Hepatocyte (in vitro differentiated cells): ENCODE measurements at regions not wholly inside any gene's neighbourhood (a gene's known extent, or its start where the extent isn't known, plus 50 kb on each side); places are given as distances from the start of the nearest gene placed in this dataset.

Experiments used
- CTCF ChIP-seq: fragments of 200-600 bp; sonication (generic); IDR thresholded peaks from 2 replicates; pipeline ENCODE4 v1.5.1; 2016; ENCODE audit warnings: antibody characterized with exemption, mild to moderate bottlenecking; ENCODE audit not compliant: poor library complexity
- EZH2 ChIP-seq: fragments of 200-600 bp; sonication (generic); IDR thresholded peaks from 2 replicates; pipeline ENCODE4 v1.6.1; 2016; ENCODE audit warnings: antibody characterized with exemption, mild to moderate bottlenecking, borderline replicate concordance

- TF ChIP-seq CTCF (no peak), EZH2 (no peak)
These were observed 266.5 kb downstream of the HGF start for GRCh38 chr7:81503336-81503735.
